WTC11 (cell line): ENCODE measurements at regions not wholly inside any gene's neighbourhood (a gene's known extent, or its start where the extent isn't known, plus 50 kb on each side); places are given as distances from the start of the nearest gene placed in this dataset.

Experiments
- AFF4 ChIP-seq: sonication (generic); formaldehyde crosslinking; IDR thresholded peaks from 2 replicates; pipeline ENCODE4 v1.8.1; 2023; ENCODE audit warnings: mild to moderate bottlenecking, missing genetic modification reagents, borderline replicate concordance
- CBFB ChIP-seq: sonication (generic); formaldehyde crosslinking; IDR thresholded peaks from 2 replicates; pipeline ENCODE4 v1.8.1; 2022; ENCODE audit warnings: mild to moderate bottlenecking, low read depth, missing genetic modification reagents
- CREM ChIP-seq: sonication (generic); formaldehyde crosslinking; IDR thresholded peaks from 2 replicates; pipeline ENCODE4 v1.8.1; 2022; ENCODE audit warnings: mild to moderate bottlenecking, missing genetic modification reagents, moderate library complexity
- SP1 ChIP-seq: sonication (generic); formaldehyde crosslinking; conservative IDR thresholded peaks from 2 replicates; pipeline ENCODE4 v1.8.1; 2022; ENCODE audit warnings: missing genetic modification reagents
- TP53 ChIP-seq: sonication (generic); formaldehyde crosslinking; IDR thresholded peaks from 2 replicates; pipeline ENCODE4 v1.8.1; 2023; ENCODE audit warnings: mild to moderate bottlenecking, missing genetic modification reagents
- USF2 ChIP-seq: sonication (generic); formaldehyde crosslinking; IDR thresholded peaks from 2 replicates; pipeline ENCODE4 v1.8.1; 2023; ENCODE audit warnings: mild to moderate bottlenecking, missing genetic modification reagents, moderate library complexity
- TF ChIP-seq, protein P1 (sequence below): sonication (generic); formaldehyde crosslinking; conservative IDR thresholded peaks from 2 replicates; pipeline ENCODE4 v1.8.1; 2023; ENCODE audit warnings: mild to moderate bottlenecking, low read depth, missing genetic modification reagents, moderate library complexity
- TF ChIP-seq, protein P2 (sequence below): fragments of 200-600 bp; IDR thresholded peaks from 2 replicates; pipeline ENCODE4 v1.8.0; 2022; ENCODE audit warnings: antibody characterized with exemption

GRCh38 chr2:14951569-14952285, 319.2 kb downstream of the LRATD1 start:
- no peak for TF ChIP-seq USF2 (CRISPR knock-in tag)
- TF ChIP-seq TP53 (CRISPR knock-in tag), result no peak
- TF ChIP-seq, protein P1, sequence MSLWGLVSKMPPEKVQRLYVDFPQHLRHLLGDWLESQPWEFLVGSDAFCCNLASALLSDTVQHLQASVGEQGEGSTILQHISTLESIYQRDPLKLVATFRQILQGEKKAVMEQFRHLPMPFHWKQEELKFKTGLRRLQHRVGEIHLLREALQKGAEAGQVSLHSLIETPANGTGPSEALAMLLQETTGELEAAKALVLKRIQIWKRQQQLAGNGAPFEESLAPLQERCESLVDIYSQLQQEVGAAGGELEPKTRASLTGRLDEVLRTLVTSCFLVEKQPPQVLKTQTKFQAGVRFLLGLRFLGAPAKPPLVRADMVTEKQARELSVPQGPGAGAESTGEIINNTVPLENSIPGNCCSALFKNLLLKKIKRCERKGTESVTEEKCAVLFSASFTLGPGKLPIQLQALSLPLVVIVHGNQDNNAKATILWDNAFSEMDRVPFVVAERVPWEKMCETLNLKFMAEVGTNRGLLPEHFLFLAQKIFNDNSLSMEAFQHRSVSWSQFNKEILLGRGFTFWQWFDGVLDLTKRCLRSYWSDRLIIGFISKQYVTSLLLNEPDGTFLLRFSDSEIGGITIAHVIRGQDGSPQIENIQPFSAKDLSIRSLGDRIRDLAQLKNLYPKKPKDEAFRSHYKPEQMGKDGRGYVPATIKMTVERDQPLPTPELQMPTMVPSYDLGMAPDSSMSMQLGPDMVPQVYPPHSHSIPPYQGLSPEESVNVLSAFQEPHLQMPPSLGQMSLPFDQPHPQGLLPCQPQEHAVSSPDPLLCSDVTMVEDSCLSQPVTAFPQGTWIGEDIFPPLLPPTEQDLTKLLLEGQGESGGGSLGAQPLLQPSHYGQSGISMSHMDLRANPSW (CRISPR knock-in tag), result no peak
- TF ChIP-seq, protein P2, sequence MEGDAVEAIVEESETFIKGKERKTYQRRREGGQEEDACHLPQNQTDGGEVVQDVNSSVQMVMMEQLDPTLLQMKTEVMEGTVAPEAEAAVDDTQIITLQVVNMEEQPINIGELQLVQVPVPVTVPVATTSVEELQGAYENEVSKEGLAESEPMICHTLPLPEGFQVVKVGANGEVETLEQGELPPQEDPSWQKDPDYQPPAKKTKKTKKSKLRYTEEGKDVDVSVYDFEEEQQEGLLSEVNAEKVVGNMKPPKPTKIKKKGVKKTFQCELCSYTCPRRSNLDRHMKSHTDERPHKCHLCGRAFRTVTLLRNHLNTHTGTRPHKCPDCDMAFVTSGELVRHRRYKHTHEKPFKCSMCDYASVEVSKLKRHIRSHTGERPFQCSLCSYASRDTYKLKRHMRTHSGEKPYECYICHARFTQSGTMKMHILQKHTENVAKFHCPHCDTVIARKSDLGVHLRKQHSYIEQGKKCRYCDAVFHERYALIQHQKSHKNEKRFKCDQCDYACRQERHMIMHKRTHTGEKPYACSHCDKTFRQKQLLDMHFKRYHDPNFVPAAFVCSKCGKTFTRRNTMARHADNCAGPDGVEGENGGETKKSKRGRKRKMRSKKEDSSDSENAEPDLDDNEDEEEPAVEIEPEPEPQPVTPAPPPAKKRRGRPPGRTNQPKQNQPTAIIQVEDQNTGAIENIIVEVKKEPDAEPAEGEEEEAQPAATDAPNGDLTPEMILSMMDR, result no peak
- TF ChIP-seq AFF4 (CRISPR knock-in tag), result no peak
- no peak for TF ChIP-seq SP1 (CRISPR knock-in tag)
- TF ChIP-seq CREM (CRISPR knock-in tag), result no peak
- TF ChIP-seq CBFB (CRISPR knock-in tag), result no peak
